HEK293 (cell line): ENCODE measurements at regions not wholly inside any gene's neighbourhood (a gene's known extent, or its start where the extent isn't known, plus 50 kb on each side); places are given as distances from the start of the nearest gene placed in this dataset.

Experiments used
- MZF1 ChIP-seq: fragments of 450-650 bp; formaldehyde crosslinking; IDR thresholded peaks from 2 replicates; pipeline ENCODE4 v1.5.1; 2017; ENCODE audit warnings: missing biosample characterization, missing genetic modification characterization, borderline replicate concordance
- OSR2 ChIP-seq: fragments of 450-650 bp; formaldehyde crosslinking; IDR thresholded peaks from 2 replicates; pipeline ENCODE4 v1.5.1; 2016; ENCODE audit warnings: missing biosample characterization, missing genetic modification characterization
- RBAK ChIP-seq: fragments of 450-650 bp; formaldehyde crosslinking; IDR thresholded peaks from 2 replicates; pipeline ENCODE4 v1.5.1; 2016; ENCODE audit warnings: missing biosample characterization, missing genetic modification characterization
- REST ChIP-seq: fragments of 450-650 bp; formaldehyde crosslinking; IDR thresholded peaks from 2 replicates; pipeline ENCODE4 v1.5.1; 2016; ENCODE audit warnings: missing biosample characterization, missing genetic modification characterization
- SALL2 ChIP-seq: fragments of 450-650 bp; formaldehyde crosslinking; IDR thresholded peaks from 2 replicates; pipeline ENCODE4 v1.5.0; 2017; ENCODE audit warnings: missing biosample characterization, mild to moderate bottlenecking, missing genetic modification characterization, borderline replicate concordance
- SCRT1 ChIP-seq: fragments of 450-650 bp; formaldehyde crosslinking; IDR thresholded peaks from 2 replicates; pipeline ENCODE4 v1.5.1; 2016; ENCODE audit warnings: missing biosample characterization, missing genetic modification characterization, borderline replicate concordance
- ZBTB20 ChIP-seq: fragments of 450-650 bp; formaldehyde crosslinking; IDR thresholded peaks from 2 replicates; pipeline ENCODE4 v1.5.1; 2016; ENCODE audit warnings: missing biosample characterization, missing genetic modification characterization
- ZNF132 ChIP-seq: fragments of 450-650 bp; formaldehyde crosslinking; IDR thresholded peaks from 2 replicates; pipeline ENCODE4 v1.5.1; 2017; ENCODE audit warnings: missing biosample characterization, missing genetic modification characterization, borderline replicate concordance
- ZNF155 ChIP-seq: fragments of 450-650 bp; formaldehyde crosslinking; IDR thresholded peaks from 2 replicates; pipeline ENCODE4 v1.5.1; 2016; ENCODE audit warnings: missing biosample characterization, missing genetic modification characterization
- ZNF175 ChIP-seq: fragments of 450-650 bp; formaldehyde crosslinking; IDR thresholded peaks from 2 replicates; pipeline ENCODE4 v1.5.1; 2016; ENCODE audit warnings: missing biosample characterization, missing genetic modification characterization
- ZNF223 ChIP-seq: fragments of 450-650 bp; formaldehyde crosslinking; IDR thresholded peaks from 2 replicates; pipeline ENCODE4 v1.5.1; 2016; ENCODE audit warnings: missing biosample characterization, missing genetic modification characterization
- ZNF26 ChIP-seq: fragments of 450-650 bp; formaldehyde crosslinking; IDR thresholded peaks from 2 replicates; pipeline ENCODE4 v1.5.1; 2016; ENCODE audit warnings: missing biosample characterization, missing genetic modification characterization
- ZNF266 ChIP-seq: fragments of 450-650 bp; formaldehyde crosslinking; IDR thresholded peaks from 2 replicates; pipeline ENCODE4 v1.5.1; 2016; ENCODE audit warnings: missing biosample characterization, missing genetic modification characterization, low read depth
- ZNF292 ChIP-seq: fragments of 450-650 bp; formaldehyde crosslinking; IDR thresholded peaks from 2 replicates; pipeline ENCODE4 v1.5.1; 2016; ENCODE audit warnings: low read depth, missing biosample characterization, missing genetic modification characterization, borderline replicate concordance
- ZNF324 ChIP-seq: fragments of 450-650 bp; formaldehyde crosslinking; IDR thresholded peaks from 2 replicates; pipeline ENCODE4 v1.5.1; 2016; ENCODE audit warnings: missing biosample characterization, missing genetic modification characterization
- ZNF362 ChIP-seq: fragments of 450-650 bp; formaldehyde crosslinking; IDR thresholded peaks from 2 replicates; pipeline ENCODE4 v1.5.1; 2016; ENCODE audit warnings: missing biosample characterization, missing genetic modification characterization
- ZNF416 ChIP-seq: fragments of 450-650 bp; formaldehyde crosslinking; IDR thresholded peaks from 2 replicates; pipeline ENCODE4 v1.5.1; 2016; ENCODE audit warnings: missing biosample characterization, missing genetic modification characterization
- ZNF433 ChIP-seq: fragments of 450-650 bp; formaldehyde crosslinking; IDR thresholded peaks from 2 replicates; pipeline ENCODE4 v1.5.1; 2016; ENCODE audit warnings: missing biosample characterization, missing genetic modification characterization, low read depth
- ZNF48 ChIP-seq: fragments of 450-650 bp; formaldehyde crosslinking; IDR thresholded peaks from 2 replicates; pipeline ENCODE4 v1.5.1; 2016; ENCODE audit warnings: missing biosample characterization, missing genetic modification characterization
- ZNF488 ChIP-seq: fragments of 450-650 bp; formaldehyde crosslinking; IDR thresholded peaks from 2 replicates; pipeline ENCODE4 v1.5.1; 2016; ENCODE audit warnings: missing biosample characterization, missing genetic modification characterization
- ZNF501 ChIP-seq: fragments of 450-650 bp; formaldehyde crosslinking; IDR thresholded peaks from 2 replicates; pipeline ENCODE4 v1.5.1; 2016; ENCODE audit warnings: missing biosample characterization, missing genetic modification characterization
- ZNF544 ChIP-seq: fragments of 450-650 bp; formaldehyde crosslinking; IDR thresholded peaks from 2 replicates; pipeline ENCODE4 v1.5.0; 2017; ENCODE audit warnings: missing biosample characterization, missing genetic modification characterization
- ZNF548 ChIP-seq: fragments of 450-650 bp; formaldehyde crosslinking; IDR thresholded peaks from 2 replicates; pipeline ENCODE4 v1.5.1; 2016; ENCODE audit warnings: missing biosample characterization, missing genetic modification characterization
- ZNF621 ChIP-seq: fragments of 450-650 bp; formaldehyde crosslinking; IDR thresholded peaks from 2 replicates; pipeline ENCODE4 v1.5.1; 2017; ENCODE audit warnings: missing biosample characterization, missing genetic modification characterization
- ZNF629 ChIP-seq: fragments of 450-650 bp; formaldehyde crosslinking; IDR thresholded peaks from 2 replicates; pipeline ENCODE4 v1.5.1; 2017; ENCODE audit warnings: missing biosample characterization, missing genetic modification characterization
- ZNF660 ChIP-seq: fragments of 450-650 bp; IDR thresholded peaks from 2 replicates; pipeline ENCODE4 v1.5.1; 2018; ENCODE audit warnings: missing biosample characterization, mild to moderate bottlenecking, missing genetic modification characterization
- ZNF664 ChIP-seq: fragments of 450-650 bp; formaldehyde crosslinking; IDR thresholded peaks from 2 replicates; pipeline ENCODE4 v1.5.1; 2016; ENCODE audit warnings: missing biosample characterization, missing genetic modification characterization
- ZNF670 ChIP-seq: fragments of 450-650 bp; formaldehyde crosslinking; IDR thresholded peaks from 2 replicates; pipeline ENCODE4 v1.5.1; 2016; ENCODE audit warnings: missing biosample characterization, missing genetic modification characterization, low read depth
- ZNF677 ChIP-seq: fragments of 450-650 bp; IDR thresholded peaks from 2 replicates; pipeline ENCODE4 v1.5.0; 2018; ENCODE audit warnings: missing biosample characterization, mild to moderate bottlenecking, missing genetic modification characterization, moderate library complexity
- TF ChIP-seq, protein P1 (sequence below): fragments of 450-650 bp; IDR thresholded peaks from 2 replicates; pipeline ENCODE4 v1.5.1; 2018; ENCODE audit warnings: missing biosample characterization, missing genetic modification characterization
- TF ChIP-seq, protein P2 (sequence below): fragments of 450-650 bp; formaldehyde crosslinking; IDR thresholded peaks from 2 replicates; pipeline ENCODE4 v1.5.1; 2016; ENCODE audit warnings: missing biosample characterization, missing genetic modification characterization

- TF ChIP-seq ZNF266 (no peak), RBAK (tag by site-specific recombination) (no peak), OSR2 (tag by site-specific recombination) (peak; percentile 87), ZBTB20 (tag by site-specific recombination) (no peak; the same call in 1 of the 2 replicates), ZNF677 (tag by site-specific recombination) (no peak), ZNF175 (tag by site-specific recombination) (no peak), MZF1 (tag by site-specific recombination) (peak; percentile 30; the same call in 1 of the 2 replicates), ZNF362 (tag by site-specific recombination) (no peak), SCRT1 (0 out of 2 replicates have a peak, but pooled peaks have one; percentile 25), ZNF433 (no peak), ZNF488 (no peak), ZNF544 (tag by site-specific recombination) (no peak), ZNF629 (tag by site-specific recombination) (peak; percentile 94), ZNF48 (tag by site-specific recombination) (no peak), ZNF660 (tag by site-specific recombination) (0 out of 2 replicates have a peak, but pooled peaks have one; percentile 20), ZNF621 (tag by site-specific recombination) (no peak), REST (tag by site-specific recombination) (peak; percentile 9; the same call in 1 of the 2 replicates), ZNF548 (tag by site-specific recombination) (no peak), ZNF223 (tag by site-specific recombination) (no peak), ZNF155 (no peak), ZNF501 (tag by site-specific recombination) (no peak), ZNF416 (tag by site-specific recombination) (no peak), ZNF132 (tag by site-specific recombination) (no peak), ZNF670 (tag by site-specific recombination) (no peak), ZNF324 (no peak), ZNF664 (tag by site-specific recombination) (peak; percentile 59; the same call in 1 of the 2 replicates), ZNF292 (tag by site-specific recombination) (no peak), SALL2 (tag by site-specific recombination) (no peak), ZNF26 (tag by site-specific recombination) (no peak)
- TF ChIP-seq, protein P1, sequence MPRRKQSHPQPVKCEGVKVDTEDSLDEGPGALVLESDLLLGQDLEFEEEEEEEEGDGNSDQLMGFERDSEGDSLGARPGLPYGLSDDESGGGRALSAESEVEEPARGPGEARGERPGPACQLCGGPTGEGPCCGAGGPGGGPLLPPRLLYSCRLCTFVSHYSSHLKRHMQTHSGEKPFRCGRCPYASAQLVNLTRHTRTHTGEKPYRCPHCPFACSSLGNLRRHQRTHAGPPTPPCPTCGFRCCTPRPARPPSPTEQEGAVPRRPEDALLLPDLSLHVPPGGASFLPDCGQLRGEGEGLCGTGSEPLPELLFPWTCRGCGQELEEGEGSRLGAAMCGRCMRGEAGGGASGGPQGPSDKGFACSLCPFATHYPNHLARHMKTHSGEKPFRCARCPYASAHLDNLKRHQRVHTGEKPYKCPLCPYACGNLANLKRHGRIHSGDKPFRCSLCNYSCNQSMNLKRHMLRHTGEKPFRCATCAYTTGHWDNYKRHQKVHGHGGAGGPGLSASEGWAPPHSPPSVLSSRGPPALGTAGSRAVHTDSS, result peak; percentile 40; the same call in 1 of the 2 replicates
- TF ChIP-seq, protein P2, sequence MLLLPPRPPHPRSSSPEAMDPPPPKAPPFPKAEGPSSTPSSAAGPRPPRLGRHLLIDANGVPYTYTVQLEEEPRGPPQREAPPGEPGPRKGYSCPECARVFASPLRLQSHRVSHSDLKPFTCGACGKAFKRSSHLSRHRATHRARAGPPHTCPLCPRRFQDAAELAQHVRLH, result no peak; the same call in 1 of the 2 replicates
These were observed 119.7 kb downstream of the PCDH7 start (continued) for GRCh38 chr4:30839583-30840520.
